Ovary (tissue), 3 donors: ENCODE measurements at regions not wholly inside any gene's neighbourhood (a gene's known extent, or its start where the extent isn't known, plus 50 kb on each side); places are given as distances from the start of the nearest gene placed in this dataset.

ENCODE experiments used
- CTCF ChIP-seq, 3 donors: fragments of 450-650 bp in 2 of 3; fragments of 200-600 bp in 1 of 3; IDR thresholded peaks; one replicate each; pipeline versions ENCODE4 v1.5.1 to v1.8.0; 2016 to 2022; ENCODE audit warnings: antibody characterized with exemption in 3 of 3, mild to moderate bottlenecking in 1 of 3
- EP300 ChIP-seq: sonication (generic); formaldehyde crosslinking; IDR thresholded peaks from one replicate; pipeline ENCODE4 v1.6.1; 2017; ENCODE audit warnings: antibody characterized with exemption
- POLR2A ChIP-seq: fragments of 450-650 bp; IDR thresholded peaks from one replicate; pipeline ENCODE4 v1.6.1; 2017; ENCODE audit warnings: antibody characterized with exemption, mild to moderate bottlenecking, moderate library complexity
- donor health status: DM: no; HTN: no; CAD: no.

- TF ChIP-seq CTCF (IDR thresholded peaks at IDR 0.05) (no peak), EP300 (no peak), POLR2A (no peak)
These were observed 124.5 kb downstream of the TLR5 start for GRCh38 chr1:223018534-223018933.
